Transverse colon (tissue), 4 donors: ENCODE measurements at regions not wholly inside any gene's neighbourhood (a gene's known extent, or its start where the extent isn't known, plus 50 kb on each side); places are given as distances from the start of the nearest gene placed in this dataset.

Experiments
- DNase-seq: peaks from one replicate; pipeline ENCODE4 v3.0.0-alpha.2; 2019
- H3K27ac ChIP-seq, 4 donors: fragments of 200-600 bp; sonication (generic); 2 replicates each; pipeline ENCODE4 v1.5.1; 2016 to 2018; ENCODE audit warnings: inconsistent platforms in 4 of 4
- H3K27me3 ChIP-seq: fragments of 200-600 bp; sonication (generic); 2 replicates; pipeline ENCODE4 v1.5.1; 2017; ENCODE audit warnings: inconsistent platforms
- H3K36me3 ChIP-seq, 4 donors: fragments of 200-600 bp; sonication (generic); 2 replicates each; pipeline ENCODE4 v1.5.1; 2017 to 2019; ENCODE audit warnings: inconsistent platforms in 4 of 4
- H3K4me1 ChIP-seq, 4 donors: fragments of 200-600 bp; sonication (generic); 2 replicates each; pipeline ENCODE4 v1.5.1; 2017 to 2020; ENCODE audit warnings: inconsistent platforms in 4 of 4
- H3K4me3 ChIP-seq, 4 donors: fragments of 200-600 bp; sonication (generic); 1 replicate in 1 of 4; 2 replicates in 3 of 4; pipeline versions ENCODE4 v1.5.1 to v1.6.1; 2017 to 2019; ENCODE audit warnings: inconsistent platforms in 4 of 4
- H3K9me3 ChIP-seq, 2 donors: fragments of 200-600 bp; sonication (generic); 2 replicates each; pipeline ENCODE4 v1.5.1; 2017 to 2019; ENCODE audit warnings: inconsistent platforms in 2 of 2
- EP300 ChIP-seq: sonication (generic); formaldehyde crosslinking; IDR thresholded peaks from one replicate; pipeline ENCODE4 v1.6.1; 2017; ENCODE audit warnings: antibody characterized with exemption, low read depth
- POLR2A ChIP-seq: fragments of 450-650 bp; IDR thresholded peaks from one replicate; pipeline ENCODE4 v1.6.1; 2016; ENCODE audit warnings: antibody characterized with exemption, mild to moderate bottlenecking, moderate library complexity
- POLR2AphosphoS5 ChIP-seq, 3 donors: sonication (generic); formaldehyde crosslinking; IDR thresholded peaks; one replicate each; pipeline ENCODE4 v1.6.1; 2016; ENCODE audit warnings: antibody characterized with exemption in 3 of 3
- WGBS, 2 donors: methylation state at CpG; one replicate each; pipeline ENCODE4 v1.1.5; 2018; ENCODE audit warnings: low coverage in 1 of 2; 5-methylcytosine and 5-hydroxymethylcytosine counted together
- in situ Hi-C, 4 donors: fragments of 200-750 bp; cut with MboI; loops; one replicate each; pipeline versions ENCODE4 v1.15.0 to v1.15.1; 2017; ENCODE audit warnings: low sequenced_read_pairs in 3 of 4, low pct_ligation_motif_present in 1 of 4, low pct_unique_long_range_greater_than_20kb in 1 of 4
- intact Hi-C: fragments of 100-400 bp; cut with DNase I; formaldehyde crosslinking; loops from one replicate; pipeline ENCODE4 v1.15.1; 2023; ENCODE audit warnings: low total_unique reads
- TF ChIP-seq, protein P1 (sequence below), 5 experiments: fragments of 200-600 bp in 3 of 5; fragments of 450-650 bp in 2 of 5; sonication (generic) in 3 of 5; IDR thresholded peaks; 1 replicate in 2 of 5; 2 replicates in 3 of 5; pipeline ENCODE4 v1.5.1; 2016 to 2017; ENCODE audit warnings: antibody characterized with exemption in 5 of 5, inconsistent platforms in 3 of 5, mild to moderate bottlenecking in 2 of 5, moderate library complexity in 1 of 5

DNA sequence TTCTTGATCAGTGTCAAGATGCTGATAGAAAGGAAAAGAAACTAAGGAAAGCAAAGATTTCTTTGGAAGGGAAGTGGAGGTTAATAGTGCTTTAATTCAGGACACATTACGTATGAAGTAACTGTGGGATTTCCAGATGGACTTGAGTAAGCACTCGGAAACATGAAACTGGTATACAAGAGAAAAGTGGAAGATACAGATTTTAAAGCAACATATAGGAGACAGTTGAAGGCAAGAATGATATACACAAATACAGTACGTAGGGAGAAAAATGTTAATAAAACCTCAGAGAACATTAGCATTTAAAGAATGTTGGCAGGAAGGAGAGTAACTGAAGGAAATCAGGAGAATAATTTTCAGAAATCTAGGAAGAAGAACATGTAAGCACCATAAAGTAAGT lies 730.9 kb upstream of the ADGRL2 start:
- Histone ChIP-seq H3K9me3 (no peaks in the 10 kb centered on the region), H3K4me3 (no peak overlapping the region), H3K27me3 (no peaks in the 10 kb centered on the region), H3K27ac (no peak overlapping the region), H3K36me3 (no peaks in the 10 kb centered on the region), H3K4me1 (no peaks in the 10 kb centered on the region)
- intact Hi-C loops (no loop called here), in situ Hi-C loops (no loop called here)
- WGBS, 2 donors = 68 to 80% methylated on average over 3 of the region's 3 CpGs
- no peak for DNase-seq
- no peak for TF ChIP-seq POLR2AphosphoS5 (IDR thresholded peaks at IDR 0.05)
- no peak for TF ChIP-seq EP300
- no peak for TF ChIP-seq POLR2A
- TF ChIP-seq, protein P1, sequence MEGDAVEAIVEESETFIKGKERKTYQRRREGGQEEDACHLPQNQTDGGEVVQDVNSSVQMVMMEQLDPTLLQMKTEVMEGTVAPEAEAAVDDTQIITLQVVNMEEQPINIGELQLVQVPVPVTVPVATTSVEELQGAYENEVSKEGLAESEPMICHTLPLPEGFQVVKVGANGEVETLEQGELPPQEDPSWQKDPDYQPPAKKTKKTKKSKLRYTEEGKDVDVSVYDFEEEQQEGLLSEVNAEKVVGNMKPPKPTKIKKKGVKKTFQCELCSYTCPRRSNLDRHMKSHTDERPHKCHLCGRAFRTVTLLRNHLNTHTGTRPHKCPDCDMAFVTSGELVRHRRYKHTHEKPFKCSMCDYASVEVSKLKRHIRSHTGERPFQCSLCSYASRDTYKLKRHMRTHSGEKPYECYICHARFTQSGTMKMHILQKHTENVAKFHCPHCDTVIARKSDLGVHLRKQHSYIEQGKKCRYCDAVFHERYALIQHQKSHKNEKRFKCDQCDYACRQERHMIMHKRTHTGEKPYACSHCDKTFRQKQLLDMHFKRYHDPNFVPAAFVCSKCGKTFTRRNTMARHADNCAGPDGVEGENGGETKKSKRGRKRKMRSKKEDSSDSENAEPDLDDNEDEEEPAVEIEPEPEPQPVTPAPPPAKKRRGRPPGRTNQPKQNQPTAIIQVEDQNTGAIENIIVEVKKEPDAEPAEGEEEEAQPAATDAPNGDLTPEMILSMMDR (IDR thresholded peaks at IDR 0.05) = no peak

DNA sequence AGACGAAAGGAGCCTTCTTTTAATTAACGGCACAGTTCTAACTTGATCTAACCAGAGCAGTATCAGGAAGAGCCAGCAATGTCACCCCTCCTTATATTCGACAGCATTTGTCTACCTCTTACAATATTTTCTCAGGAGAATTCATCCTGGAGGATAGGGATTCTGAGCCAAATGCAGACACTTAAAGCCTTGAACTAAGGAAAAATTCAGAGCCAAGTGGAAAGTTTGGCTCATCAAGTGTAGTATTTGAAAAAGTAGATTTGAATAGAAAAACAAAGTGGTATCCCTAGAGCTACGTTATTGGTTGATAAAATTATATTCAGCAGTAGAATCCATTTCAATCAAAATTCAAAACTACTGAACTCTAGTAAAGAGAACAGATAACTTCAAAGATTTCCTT lies 732.0 kb upstream of the ADGRL2 start:
- TF ChIP-seq EP300 (no peak), POLR2A (no peak)
- 64 to 79% methylated on average over 4 of the region's 4 CpGs for whole genome bisulfite sequencing, 2 donors
- in situ Hi-C loops (no loop called here), intact Hi-C loops (no loop called here)
- Histone ChIP-seq H3K4me3 (no peak overlapping the region), H3K4me1 (no peaks in the 10 kb centered on the region), H3K36me3 (no peaks in the 10 kb centered on the region), H3K9me3 (no peaks in the 10 kb centered on the region), H3K27me3 (no peaks in the 10 kb centered on the region), H3K27ac (no peak overlapping the region)
- DNase-seq = no peak

DNA sequence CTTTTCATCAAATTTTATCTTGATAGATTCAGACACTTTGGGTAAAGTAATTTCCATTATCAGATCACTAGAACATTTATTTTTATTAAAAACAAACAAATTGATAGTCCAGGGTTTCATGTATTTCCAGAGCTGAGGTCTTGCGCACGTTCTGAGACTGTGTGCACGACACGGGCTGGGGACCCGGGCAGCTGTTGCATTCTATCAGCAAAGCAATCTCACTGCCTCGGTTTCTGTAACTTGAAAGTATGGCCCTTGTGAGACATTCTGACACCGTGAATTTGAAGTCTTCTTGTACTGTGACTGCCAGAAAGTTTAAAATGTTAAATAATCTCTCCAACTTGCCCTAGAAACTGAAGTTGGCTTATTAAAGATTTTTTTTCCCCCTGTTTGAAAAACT lies 746.9 kb upstream of the ADGRL2 start:
- Histone ChIP-seq H3K36me3 (no peaks in the 10 kb centered on the region), H3K27ac (no peak overlapping the region)
- WGBS, 2 donors = 66 to 71% methylated on average over 7 of the region's 7 CpGs

DNA sequence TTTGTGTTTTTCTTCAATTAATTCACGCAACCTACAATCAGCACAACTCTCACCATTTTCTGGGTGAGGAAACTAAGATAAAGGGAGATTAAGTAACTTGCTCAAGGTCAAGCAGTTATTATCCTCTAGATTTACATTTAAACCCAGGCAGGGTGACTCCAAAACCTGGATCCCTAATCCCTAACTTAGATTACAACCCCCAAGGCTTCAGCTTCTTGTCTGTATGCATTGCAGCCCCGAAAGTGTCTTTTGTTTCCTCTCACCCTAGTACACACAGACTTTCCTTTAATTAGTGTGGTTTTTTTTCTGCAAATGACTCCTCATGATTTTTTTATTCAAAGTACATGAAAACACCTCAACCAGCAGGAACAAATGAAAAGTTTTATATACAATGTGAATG lies 748.6 kb upstream of the ADGRL2 start:
- Histone ChIP-seq H3K4me3 (no peak overlapping the region), H3K9me3 (no peaks in the 10 kb centered on the region), H3K4me1 (no peaks in the 10 kb centered on the region), H3K27me3 (no peaks in the 10 kb centered on the region), H3K27ac (no peak overlapping the region), H3K36me3 (no peaks in the 10 kb centered on the region)
- intact Hi-C loops (no loop called here), in situ Hi-C loops (no loop called here)
- 86 to 89% methylated on average over 2 of the region's 2 CpGs for WGBS, 2 donors
- DNase-seq = no peak
- TF ChIP-seq POLR2A = no peak
- no peak for TF ChIP-seq POLR2AphosphoS5 (IDR thresholded peaks at IDR 0.05)
- TF ChIP-seq EP300 = no peak
- TF ChIP-seq, protein P1 (IDR thresholded peaks at IDR 0.05) = no peak

More for the DNA sequence above, 746.9 kb upstream of the ADGRL2 start:
- in situ Hi-C loops (no loop called here), intact Hi-C loops (no loop called here)
- TF ChIP-seq POLR2A (no peak), EP300 (no peak), POLR2AphosphoS5 (IDR thresholded peaks at IDR 0.05) (no peak)
- TF ChIP-seq, protein P1 (IDR thresholded peaks at IDR 0.05) = no peak
- Histone ChIP-seq H3K27me3 (no peaks in the 10 kb centered on the region), H3K4me1 (no peaks in the 10 kb centered on the region), H3K9me3 (no peaks in the 10 kb centered on the region), H3K4me3 (no peak overlapping the region)
- DNase-seq = no peak

DNA sequence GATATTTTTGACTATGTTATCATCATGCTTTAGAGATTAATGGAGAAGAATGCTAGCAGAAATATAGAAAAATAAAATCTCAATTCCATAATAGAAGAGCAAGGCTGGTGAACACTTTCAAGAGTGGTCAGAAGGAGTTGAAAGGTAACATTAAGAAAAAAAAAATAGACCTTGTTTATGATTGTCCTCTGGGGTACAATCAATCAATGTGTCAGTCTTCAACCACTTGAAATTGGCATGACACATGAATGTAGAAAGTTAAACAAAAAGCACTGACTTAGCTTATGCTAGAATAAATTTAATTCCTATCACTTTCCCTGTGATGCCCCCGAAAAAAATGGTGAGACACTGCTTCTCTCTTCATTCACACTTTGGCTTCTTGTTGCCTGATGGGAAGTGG lies 750.3 kb upstream of the ADGRL2 start:
- 53 to 80% methylated on average over 1 of the region's 1 CpG for WGBS, 2 donors
- no peaks in the 10 kb centered on the region for H3K9me3 ChIP-seq
- intact Hi-C loops (no loop called here), in situ Hi-C loops (no loop called here)
- no peak overlapping the region for H3K4me3 ChIP-seq
- H3K27ac ChIP-seq = no peak overlapping the region
- no peaks in the 10 kb centered on the region for H3K4me1 ChIP-seq
- no peaks in the 10 kb centered on the region for H3K27me3 ChIP-seq
- TF ChIP-seq, protein P1 (IDR thresholded peaks at IDR 0.05) = no peak
- TF ChIP-seq POLR2AphosphoS5 (IDR thresholded peaks at IDR 0.05) (no peak), POLR2A (no peak), EP300 (no peak)
- no peak for DNase-seq
- H3K36me3 ChIP-seq = no peaks in the 10 kb centered on the region
